GM12878 (cell line): ENCODE measurements at regions not wholly inside any gene's neighbourhood (a gene's known extent, or its start where the extent isn't known, plus 50 kb on each side); places are given as distances from the start of the nearest gene placed in this dataset.

Experiments used
- ATAC-seq: fragments of 200-7000 bp; cut with Tn5 transposase; 3 replicates; pipeline ENCODE4 v1.9.1; 2020; ENCODE audit warnings: mild to moderate bottlenecking, moderate library complexity
- BruUV-seq: library from RNA; stranded (reverse); fragments of 400-500 nt; replicated peaks from 2 replicates; lab custom pipeline; 2021; lab: Mats Ljungman, UMichigan
- CTCF ChIA-PET: fragments of 300-600 bp; sonication (Branson Sonifier 250); formaldehyde crosslinking; extraction: SDS; loops from one replicate; lab custom pipeline; 2021; ENCODE audit warnings: inconsistent platforms; lab: Yijun Ruan, JAX
- POLR2A ChIA-PET: fragments of 350-600 bp; formaldehyde crosslinking; extraction: SDS; loops from one replicate; lab custom pipeline; 2021; ENCODE audit warnings: inconsistent platforms; lab: Charles Lee
- RAD21 ChIA-PET: fragments of 300-600 bp; sonication (Branson Sonifier 250); formaldehyde crosslinking; loops from one replicate; lab custom pipeline; 2023; ENCODE audit warnings: antibody characterized with exemption; ENCODE audit not compliant: unreplicated experiment; lab: Charles Lee
- SMC1A ChIA-PET: fragments of 300-600 bp; sonication (Branson Sonifier 250); formaldehyde crosslinking; loops from one replicate; lab custom pipeline; 2023; ENCODE audit not compliant: unreplicated experiment, uncharacterized antibody; lab: Charles Lee
- DNase-seq: peaks from one replicate; pipeline ENCODE4 v3.0.0-alpha.2; 2011; ENCODE audit warnings: low read depth, low spot score
- FAIRE-seq: peaks from 3 replicates; lab custom pipeline; 2011; peaks lifted over from hg19 to GRCh38; lab: Jason Lieb, UNC
- H2AFZ ChIP-seq: 2 replicates; pipeline ENCODE4 v1.6.0; 2011; ENCODE audit warnings: low read depth, low read length, control low read depth; ENCODE audit not compliant: control insufficient read depth
- H3K27ac ChIP-seq: 2 replicates; pipeline ENCODE4 v1.5.1; 2011; ENCODE audit warnings: control low read depth; ENCODE audit not compliant: control insufficient read depth, insufficient read depth
- H3K27me3 ChIP-seq, 2 experiments: replicated peaks in 1 of 2; 2 replicates each; pipeline versions ENCODE4 v1.6.0 to v1.6.1; 2011; ENCODE audit warnings: low read length in 1 of 2; ENCODE audit not compliant: control insufficient read depth in 2 of 2, insufficient read depth in 2 of 2
- H3K36me3 ChIP-seq, 2 experiments: 2 replicates each; pipeline ENCODE4 v1.5.1; 2011; ENCODE audit warnings: low read length in 1 of 2; ENCODE audit not compliant: control insufficient read depth in 2 of 2, insufficient read depth in 2 of 2
- H3K4me1 ChIP-seq: 2 replicates; pipeline ENCODE4 v1.6.1; 2011; ENCODE audit warnings: mild to moderate bottlenecking, low read length, moderate library complexity, mixed read lengths; ENCODE audit not compliant: control insufficient read depth, insufficient read depth
- H3K4me2 ChIP-seq: 2 replicates; pipeline ENCODE4 v1.6.0; 2011; ENCODE audit warnings: control low read depth; ENCODE audit not compliant: control insufficient read depth, insufficient read depth
- H3K4me3 ChIP-seq: fragments of 200-600 bp; sonication (generic); 2 replicates; pipeline ENCODE4 v1.5.1; 2016
- H3K79me2 ChIP-seq: 2 replicates; pipeline ENCODE4 v1.6.0; 2011; ENCODE audit warnings: low read length; ENCODE audit not compliant: control insufficient read depth, insufficient read depth
- H3K9ac ChIP-seq: 2 replicates; pipeline ENCODE4 v1.8.0; 2011; ENCODE audit warnings: low read length, control low read depth, mixed read lengths; ENCODE audit not compliant: control insufficient read depth, insufficient read depth
- H3K9me3 ChIP-seq: replicated peaks from 3 replicates; pipeline ENCODE4 v1.5.1; 2011; ENCODE audit warnings: mild to moderate bottlenecking, low read length; ENCODE audit not compliant: control insufficient read depth, insufficient read depth
- H4K20me1 ChIP-seq: 2 replicates; pipeline ENCODE4 v1.6.0; 2011; ENCODE audit not compliant: control insufficient read depth, insufficient read depth
- BRCA1 ChIP-seq: IDR thresholded peaks from 2 replicates; pipeline ENCODE4 v1.6.1; 2011; ENCODE audit warnings: low read depth, low read length, improper control_type of control experiment
- MEF2B ChIP-seq: fragments of 450-650 bp; IDR thresholded peaks from 2 replicates; pipeline ENCODE4 v1.6.1; 2018; ENCODE audit warnings: mild to moderate bottlenecking, moderate library complexity; ENCODE audit not compliant: partially characterized antibody, poor library complexity, severe bottlenecking
- NR2C1 ChIP-seq: fragments of 450-650 bp; IDR thresholded peaks from 2 replicates; pipeline ENCODE4 v1.6.1; 2017; ENCODE audit warnings: antibody characterized with exemption, mild to moderate bottlenecking, moderate library complexity
- PAX5 ChIP-seq: IDR thresholded peaks from 2 replicates; pipeline ENCODE4 v1.6.1; 2011; ENCODE audit warnings: low read depth, low read length, borderline replicate concordance
- POLR2AphosphoS2 ChIP-seq: IDR thresholded peaks from 2 replicates; pipeline ENCODE4 v1.6.1; 2011; ENCODE audit warnings: low read depth, mild to moderate bottlenecking, low read length, improper control_type of control experiment, moderate library complexity
- REST ChIP-seq: IDR thresholded peaks from 2 replicates; pipeline ENCODE4 v1.6.1; 2012; ENCODE audit warnings: mild to moderate bottlenecking, low read depth, low read length
- STAT1 ChIP-seq: fragments of 450-650 bp; conservative IDR thresholded peaks from 2 replicates; pipeline ENCODE4 v1.6.1; 2014; ENCODE audit warnings: antibody characterized with exemption, mild to moderate bottlenecking
- WRNIP1 ChIP-seq: IDR thresholded peaks from 2 replicates; pipeline ENCODE4 v1.6.1; 2011; ENCODE audit warnings: low read depth, low read length, improper control_type of control experiment, borderline replicate concordance
- WGBS: methylation state at CpG from one replicate; pipeline ENCODE4 v1.1.6; 2016; ENCODE audit warnings: low lambda C conversion rate; ENCODE audit not compliant: insufficient replicate concordance, insufficient coverage; ENCODE audit errors: missing lambda C conversion rate; 5-methylcytosine and 5-hydroxymethylcytosine counted together
- in situ Hi-C: fragments of 300-500 bp; cut with MboI; formaldehyde crosslinking; loops from 9 replicates; pipeline ENCODE4 v1.14.3; 2018; ENCODE audit warnings: mixed read lengths
- intact Hi-C: fragments of 100-400 bp; cut with micrococcal nuclease; formaldehyde crosslinking; loops from one replicate; pipeline ENCODE4 v1.14.2; 2022; ENCODE audit not compliant: unreplicated experiment
- TF ChIP-seq, protein P1 (sequence below): fragments of 450-650 bp; formaldehyde crosslinking; IDR thresholded peaks from 2 replicates; pipeline ENCODE4 v1.5.0; 2022; ENCODE audit warnings: mild to moderate bottlenecking, missing genetic modification characterization

GRCh38 chr11:88013508-88014065, 161.7 kb downstream of the RAB38 start:
- Histone ChIP-seq H3K9me3 (no peaks in the 10 kb centered on the region; the same call in 2 of the 3 replicates), H3K4me3 (no peak overlapping the region), H2AFZ (no peak overlapping the region), H3K79me2 (no peaks in the 10 kb centered on the region), H4K20me1 (no peaks in the 10 kb centered on the region), H3K9ac (no peak overlapping the region), H3K27me3 (no peaks in the 10 kb centered on the region; a peak in 1 of 4 replicates), H3K27ac (no peak overlapping the region)
- POLR2A ChIA-PET = no interaction called here
- no TSS peak for BruUV-seq
- FAIRE-seq (no peak), DNase-seq (no peak), ATAC-seq (no peak)
- 47% methylated on average over 3 of the region's 3 CpGs for WGBS
- in situ Hi-C loops = loop anchor here (25.0 kb wide), 2 partner anchors 524 to 874 kb away; no protein-coding TSS in a partner anchor
- TF ChIP-seq, protein P1, sequence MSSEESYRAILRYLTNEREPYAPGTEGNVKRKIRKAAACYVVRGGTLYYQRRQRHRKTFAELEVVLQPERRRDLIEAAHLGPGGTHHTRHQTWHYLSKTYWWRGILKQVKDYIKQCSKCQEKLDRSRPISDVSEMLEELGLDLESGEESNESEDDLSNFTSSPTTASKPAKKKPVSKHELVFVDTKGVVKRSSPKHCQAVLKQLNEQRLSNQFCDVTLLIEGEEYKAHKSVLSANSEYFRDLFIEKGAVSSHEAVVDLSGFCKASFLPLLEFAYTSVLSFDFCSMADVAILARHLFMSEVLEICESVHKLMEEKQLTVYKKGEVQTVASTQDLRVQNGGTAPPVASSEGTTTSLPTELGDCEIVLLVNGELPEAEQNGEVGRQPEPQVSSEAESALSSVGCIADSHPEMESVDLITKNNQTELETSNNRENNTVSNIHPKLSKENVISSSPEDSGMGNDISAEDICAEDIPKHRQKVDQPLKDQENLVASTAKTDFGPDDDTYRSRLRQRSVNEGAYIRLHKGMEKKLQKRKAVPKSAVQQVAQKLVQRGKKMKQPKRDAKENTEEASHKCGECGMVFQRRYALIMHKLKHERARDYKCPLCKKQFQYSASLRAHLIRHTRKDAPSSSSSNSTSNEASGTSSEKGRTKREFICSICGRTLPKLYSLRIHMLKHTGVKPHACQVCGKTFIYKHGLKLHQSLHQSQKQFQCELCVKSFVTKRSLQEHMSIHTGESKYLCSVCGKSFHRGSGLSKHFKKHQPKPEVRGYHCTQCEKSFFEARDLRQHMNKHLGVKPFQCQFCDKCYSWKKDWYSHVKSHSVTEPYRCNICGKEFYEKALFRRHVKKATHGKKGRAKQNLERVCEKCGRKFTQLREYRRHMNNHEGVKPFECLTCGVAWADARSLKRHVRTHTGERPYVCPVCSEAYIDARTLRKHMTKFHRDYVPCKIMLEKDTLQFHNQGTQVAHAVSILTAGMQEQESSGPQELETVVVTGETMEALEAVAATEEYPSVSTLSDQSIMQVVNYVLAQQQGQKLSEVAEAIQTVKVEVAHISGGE = no peak
- TF ChIP-seq, all 136 proteins: peak for 0
- Histone ChIP-seq H3K4me1 (no peaks in the 10 kb centered on the region), H3K4me2 (no peak overlapping the region), H3K36me3 (no peaks in the 10 kb centered on the region)
- CTCF ChIA-PET = interaction anchor here (1.0 kb wide), 1 partner anchor 528 kb away, joined by 3 read pairs; no protein-coding TSS in a partner anchor
- RAD21 ChIA-PET = no interaction called here
- intact Hi-C loops = no loop called here
- SMC1A ChIA-PET = interaction anchor here (1.4 kb wide), 1 partner anchor 532 kb away, joined by 4 read pairs; no protein-coding TSS in a partner anchor

DNA sequence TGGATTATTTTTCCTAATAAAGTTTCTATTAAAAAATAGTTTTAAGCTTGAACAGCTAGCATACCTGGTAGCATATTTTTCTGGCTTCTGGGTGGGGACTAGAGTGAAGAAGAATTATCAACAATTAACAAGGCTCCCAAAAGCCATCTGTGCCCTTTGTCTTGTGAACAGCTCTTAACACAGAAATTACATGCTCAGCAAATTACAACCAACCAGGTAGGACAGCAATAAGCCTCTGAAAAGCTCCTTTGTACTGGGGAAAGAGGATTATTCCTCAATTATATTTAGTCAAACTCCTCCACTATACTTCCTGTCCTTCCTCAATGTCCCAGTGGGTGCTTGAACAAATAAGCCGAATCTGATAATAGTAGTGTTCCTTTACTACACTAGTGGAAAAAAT, 162.8 kb downstream of the RAB38 start:
- no peak for ATAC-seq
- Histone ChIP-seq H3K4me3 (no peak overlapping the region), H3K27ac (no peak overlapping the region), H3K9me3 (no peaks in the 10 kb centered on the region), H3K9ac (no peak overlapping the region), H2AFZ (no peak overlapping the region), H3K36me3 (no peaks in the 10 kb centered on the region), H3K4me2 (no peak overlapping the region), H4K20me1 (no peaks in the 10 kb centered on the region), H3K79me2 (no peaks in the 10 kb centered on the region), H3K27me3 (no peaks in the 10 kb centered on the region), H3K4me1 (no peaks in the 10 kb centered on the region)
- BruUV-seq = no TSS peak
- in situ Hi-C loops (loop anchor here (25.0 kb wide), 2 partner anchors 525 to 875 kb away; no protein-coding TSS in a partner anchor), intact Hi-C loops (no loop called here)
- RAD21 ChIA-PET = no interaction called here
- SMC1A ChIA-PET = interaction anchor here (0.7 kb wide), 1 partner anchor 532 kb away, joined by 3 read pairs; no protein-coding TSS in a partner anchor
- POLR2A ChIA-PET = interaction anchor here (1.0 kb wide), 1 partner anchor 142 kb away, joined by 3 read pairs; no protein-coding TSS in a partner anchor
- CTCF ChIA-PET = interaction anchor here (1.1 to 1.4 kb wide), 3 partner anchors 41 to 533 kb away, joined by 4 to 5 read pairs (median 5); no protein-coding TSS in a partner anchor
- DNase-seq = no peak
- 55% methylated on average over 1 of the region's 1 CpG for WGBS
- no peak for FAIRE-seq
- TF ChIP-seq BRCA1 = no peak
- TF ChIP-seq POLR2AphosphoS2 = no peak
- TF ChIP-seq NR2C1 = no peak
- no peak for TF ChIP-seq PAX5
- no peak for TF ChIP-seq STAT1
- TF ChIP-seq MEF2B = no peak
- no peak for TF ChIP-seq WRNIP1
- no peak for TF ChIP-seq REST
